Left ventricle myocardium superior (tissue), 1 donor: ENCODE measurements at regions not wholly inside any gene's neighbourhood (a gene's known extent, or its start where the extent isn't known, plus 50 kb on each side); places are given as distances from the start of the nearest gene placed in this dataset.
"Not testable (repeated sequence)": the region's sequence is repeated elsewhere in the genome, so short reads cannot be mapped to it uniquely, and the experiment has no call there.

Experiments used
- ATAC-seq: fragments of 200-7000 bp; cut with Tn5 transposase; one replicate; pipeline ENCODE4 v1.9.1; 2020; ENCODE audit warnings: mild to moderate bottlenecking, moderate library complexity
- DNase-seq: peaks from one replicate; pipeline ENCODE4 v3.0.0-alpha.2; 2020
- intact Hi-C: fragments of 100-400 bp; cut with micrococcal nuclease; formaldehyde crosslinking; loops from one replicate; pipeline ENCODE4 v1.11.0; 2022
- donor health status: DM: no; HTN: yes; CAD: no; lungs with severe emphysema.

DNA sequence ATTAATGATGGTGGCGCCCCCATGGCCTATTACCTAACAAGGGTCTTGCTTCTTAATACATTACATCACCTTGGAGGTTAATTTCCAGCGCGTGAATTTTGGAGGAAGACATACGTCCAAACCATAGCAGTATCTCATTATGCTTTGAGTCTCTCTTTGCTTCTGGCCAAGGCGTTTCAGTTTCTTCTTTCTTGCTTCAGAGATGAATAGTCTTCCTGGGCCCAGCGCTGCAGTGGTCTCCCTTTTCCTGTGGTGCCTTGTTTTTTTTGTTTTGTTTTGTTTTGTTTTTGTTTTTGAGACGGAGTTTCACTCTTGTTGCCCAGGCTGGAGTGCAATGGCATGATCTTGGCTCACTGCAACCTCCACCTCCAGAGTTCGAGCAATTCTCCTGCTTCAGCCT lies 268.4 kb downstream of the SOX4 start:
- ATAC-seq (no peak), DNase-seq (no peak)
- intact Hi-C loops, result no loop called here

GRCh38 chr6:21864206-21864605 lies 270.7 kb downstream of the SOX4 start:
- DNase-seq, result no peak
- ATAC-seq, result no peak
- intact Hi-C loops, result no loop called here

GRCh38 chr6:21868226-21868625 lies 274.7 kb downstream of the SOX4 start:
- intact Hi-C loops, result no loop called here
- ATAC-seq, result no peak
- no peak for DNase-seq

DNA sequence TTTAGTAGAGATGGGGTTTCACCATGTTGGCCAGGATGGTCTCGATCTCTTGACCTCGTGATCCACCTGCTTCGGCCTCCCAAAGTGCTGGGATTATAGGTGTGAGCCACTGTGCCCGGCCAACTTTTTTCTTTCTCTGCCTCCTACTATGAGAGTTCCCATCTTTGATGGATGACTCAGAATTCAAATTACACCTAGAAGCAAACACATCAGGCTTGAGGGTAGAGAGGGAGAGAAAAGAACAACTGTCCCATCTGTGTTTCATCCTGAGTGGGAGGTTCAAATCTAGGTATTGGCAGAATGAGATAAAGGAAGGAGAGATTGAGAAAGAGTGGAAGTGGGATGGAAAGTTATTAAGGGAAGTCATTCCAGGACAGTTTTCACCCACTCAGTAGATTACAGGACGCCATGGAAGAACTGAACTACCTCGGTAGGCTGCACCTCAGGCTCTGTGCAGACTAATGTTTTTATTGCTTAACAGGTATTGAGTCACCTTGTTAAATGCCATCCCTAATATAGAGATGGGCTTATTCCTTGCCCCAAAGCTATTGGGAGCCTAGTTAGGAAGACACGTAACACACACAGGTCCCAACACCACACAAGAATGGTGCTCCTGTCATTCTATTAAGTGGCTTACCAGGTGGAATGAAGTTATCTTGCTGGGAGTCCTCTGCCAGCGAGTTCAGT lies 275.7 kb downstream of the SOX4 start:
- ATAC-seq (no peak), DNase-seq (no peak)
- intact Hi-C loops, result no loop called here

DNA sequence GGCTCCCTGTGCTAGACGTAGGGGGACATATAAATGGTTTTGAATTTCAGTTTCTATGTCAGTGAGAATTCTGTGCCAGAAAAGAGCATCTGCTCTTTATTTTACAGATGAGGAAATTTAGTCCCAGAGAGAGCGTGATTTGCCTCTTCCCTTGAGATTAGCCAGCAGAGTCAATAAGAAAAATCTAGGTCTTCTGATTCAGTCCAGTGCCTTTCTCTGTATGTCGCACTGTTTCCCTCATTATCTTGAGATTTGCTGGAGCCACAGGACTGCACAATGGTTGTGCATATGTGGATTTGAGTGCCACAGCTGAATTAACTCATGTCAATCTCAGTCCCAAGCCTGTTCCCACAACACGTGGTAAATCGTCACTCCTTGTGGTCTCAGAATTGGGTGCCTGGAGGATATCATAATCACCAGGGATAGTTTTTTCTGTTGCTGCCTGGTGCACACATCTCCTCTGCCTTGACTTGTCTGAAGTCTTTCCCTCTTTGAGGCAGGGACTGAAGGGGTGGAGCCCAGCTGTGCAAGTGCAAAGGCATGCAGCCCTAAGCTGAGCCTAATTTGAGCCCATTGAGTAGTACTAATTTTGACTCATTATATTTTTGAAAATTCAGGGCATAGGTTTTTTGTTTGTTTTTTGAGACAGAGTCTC lies 276.7 kb downstream of the SOX4 start:
- intact Hi-C loops, result no loop called here
- DNase-seq, result no peak
- peak; percentile 35 for ATAC-seq

- no peak for ATAC-seq
- intact Hi-C loops, result no loop called here
- no peak for DNase-seq
These were observed 278.3 kb downstream of the SOX4 start for GRCh38 chr6:21871831-21872230.

DNA sequence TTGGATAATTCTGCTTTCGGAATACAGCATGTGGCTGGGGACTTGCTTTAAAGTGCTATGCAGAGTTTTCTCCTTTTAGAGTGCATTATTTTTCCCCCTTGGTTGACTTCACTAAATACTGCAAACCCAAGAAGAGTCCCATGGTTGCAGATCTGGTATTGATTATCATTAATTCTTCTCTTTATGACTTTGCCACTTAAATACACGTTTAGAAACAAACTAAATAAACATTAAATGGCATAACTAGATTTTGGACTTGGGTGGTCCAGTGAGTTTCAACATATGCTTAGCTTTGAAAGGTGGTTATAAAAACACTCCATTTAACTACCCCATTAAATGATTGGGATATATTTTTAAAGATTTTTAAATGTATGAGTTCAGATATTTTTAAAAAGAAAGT lies 279.2 kb downstream of the SOX4 start:
- ATAC-seq, result no peak
- intact Hi-C loops, result no loop called here
- no peak for DNase-seq

- DNase-seq, result no peak
- peak; percentile 86 for ATAC-seq
- intact Hi-C loops, result no loop called here
These were observed 280.0 kb downstream of the SOX4 start for GRCh38 chr6:21873562-21873961.

DNA sequence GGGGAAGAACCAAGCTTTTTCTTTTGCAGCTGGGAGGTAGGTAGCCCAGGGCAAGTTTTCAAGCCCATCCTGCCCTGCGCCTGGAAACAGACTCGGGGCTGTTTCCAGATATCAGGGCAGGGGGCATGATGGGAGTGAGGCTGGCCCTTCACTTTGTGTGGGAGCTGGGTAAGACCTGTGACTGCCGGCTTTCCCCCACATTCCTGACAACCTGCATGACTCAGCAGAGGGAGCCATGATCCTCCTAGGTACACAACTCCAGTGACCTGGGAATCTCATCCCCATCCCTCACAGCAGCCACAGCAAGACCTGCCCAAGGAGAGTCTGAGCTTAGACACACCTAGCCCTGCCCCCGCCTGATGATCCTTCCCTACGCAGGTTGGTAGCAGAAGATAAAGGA lies 280.8 kb downstream of the SOX4 start:
- ATAC-seq (no peak), DNase-seq (no peak)
- intact Hi-C loops, result no loop called here

DNA sequence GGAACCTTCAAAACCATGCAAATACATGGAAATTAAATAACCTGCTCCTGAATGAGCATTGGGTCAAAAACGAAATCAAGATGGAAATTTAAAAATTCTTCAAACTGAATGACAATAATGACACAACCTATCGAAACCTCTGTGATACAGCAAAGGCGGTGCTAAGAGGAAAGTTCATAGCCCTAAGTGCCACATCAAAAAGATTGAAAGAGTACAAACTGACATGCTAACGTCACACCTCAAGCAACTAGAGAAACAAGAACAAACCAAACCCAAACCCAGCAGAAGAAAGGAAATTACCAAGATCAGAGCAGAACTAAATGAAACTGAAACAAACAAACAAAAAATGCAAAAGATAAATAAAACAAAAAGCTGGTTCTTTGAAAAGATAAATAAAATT lies 283.5 kb downstream of the SOX4 start:
- DNase-seq, ATAC-seq, intact Hi-C loops: not testable (repeated sequence)

DNA sequence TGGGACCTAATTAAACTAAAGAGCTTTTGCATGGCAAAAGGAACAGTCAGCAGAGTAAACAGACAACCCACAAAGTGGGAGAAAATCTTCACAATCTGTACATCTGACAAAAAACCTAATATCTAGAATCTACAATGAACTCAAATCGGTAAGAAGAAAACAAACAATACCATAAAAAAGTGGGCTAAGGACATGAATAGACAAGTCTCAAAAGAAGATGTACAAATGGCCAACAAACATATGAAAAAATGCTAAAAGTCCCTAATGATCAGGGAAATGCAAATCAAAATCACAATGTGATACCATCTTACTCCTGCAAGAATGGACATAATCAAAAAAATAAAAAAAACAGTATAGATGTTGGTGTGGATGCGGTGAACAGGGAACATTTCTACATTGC lies 286.7 kb downstream of the SOX4 start:
- ATAC-seq, DNase-seq, intact Hi-C loops: not testable (repeated sequence)

DNA sequence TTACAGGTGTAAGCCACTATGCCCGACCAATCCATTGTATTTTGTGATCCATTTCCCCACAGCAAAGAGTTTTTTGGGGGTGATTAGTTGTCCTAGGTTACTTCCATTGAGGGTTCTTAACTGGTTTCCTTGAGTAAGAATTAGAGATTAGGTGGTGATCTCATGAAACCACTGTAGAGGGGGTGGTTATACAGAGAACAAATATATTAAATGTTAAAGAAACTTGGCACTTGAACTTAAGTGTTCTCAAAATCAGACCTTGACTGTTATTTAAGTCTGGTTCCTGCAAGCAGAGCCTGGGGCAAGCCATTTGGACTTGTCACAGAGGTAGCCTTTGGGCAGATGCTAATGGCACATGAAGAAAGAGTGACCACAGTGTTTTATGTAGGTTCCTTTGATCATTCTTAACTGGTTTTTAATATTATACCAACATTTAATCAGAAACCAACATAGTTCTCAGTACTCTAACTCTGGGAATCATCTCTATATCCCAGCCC lies 288.5 kb downstream of the SOX4 start:
- DNase-seq, result no peak
- intact Hi-C loops, result no loop called here
- ATAC-seq, result no peak

GRCh38 chr6:21883595-21884328 lies 290.2 kb downstream of the SOX4 start:
- DNase-seq (no peak), ATAC-seq (no peak)
- intact Hi-C loops, result no loop called here

GRCh38 chr6:21885111-21885510 lies 291.6 kb downstream of the SOX4 start:
- ATAC-seq (no peak), DNase-seq (no peak)
- intact Hi-C loops, result no loop called here

DNA sequence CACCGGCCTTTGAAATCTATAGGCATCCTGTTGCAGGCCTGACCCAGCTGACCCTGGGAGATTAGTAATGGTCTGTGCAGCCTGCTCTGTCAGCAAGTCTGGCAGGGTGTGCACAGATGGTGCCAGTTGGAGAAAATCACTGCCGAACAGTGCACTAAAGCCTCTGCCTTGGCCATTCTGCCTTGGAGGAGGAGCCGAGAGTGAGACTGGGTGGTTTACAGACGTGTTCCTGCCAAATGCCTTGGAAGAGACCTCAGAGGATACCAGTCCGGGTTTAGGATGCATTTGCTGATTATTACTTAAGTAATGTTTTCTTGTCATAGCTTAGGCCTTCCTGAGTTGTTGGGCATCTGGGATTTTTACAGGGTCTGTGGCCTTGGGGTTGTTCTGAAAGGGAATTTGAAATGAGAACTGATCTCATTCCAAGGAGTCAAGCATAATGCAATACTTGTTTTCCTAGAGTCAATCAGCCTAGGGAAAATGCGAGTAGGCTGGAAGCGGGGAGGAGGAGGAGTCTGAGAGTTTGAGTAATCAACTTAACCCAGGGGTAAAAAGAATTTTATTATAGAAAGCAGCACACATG lies 292.1 kb downstream of the SOX4 start:
- intact Hi-C loops, result no loop called here
- ATAC-seq (peak; percentile 90), DNase-seq (peak; percentile 48)

- ATAC-seq (no peak), DNase-seq (no peak)
- intact Hi-C loops, result no loop called here
These were observed 293.1 kb downstream of the SOX4 start for GRCh38 chr6:21886542-21887151.

DNA sequence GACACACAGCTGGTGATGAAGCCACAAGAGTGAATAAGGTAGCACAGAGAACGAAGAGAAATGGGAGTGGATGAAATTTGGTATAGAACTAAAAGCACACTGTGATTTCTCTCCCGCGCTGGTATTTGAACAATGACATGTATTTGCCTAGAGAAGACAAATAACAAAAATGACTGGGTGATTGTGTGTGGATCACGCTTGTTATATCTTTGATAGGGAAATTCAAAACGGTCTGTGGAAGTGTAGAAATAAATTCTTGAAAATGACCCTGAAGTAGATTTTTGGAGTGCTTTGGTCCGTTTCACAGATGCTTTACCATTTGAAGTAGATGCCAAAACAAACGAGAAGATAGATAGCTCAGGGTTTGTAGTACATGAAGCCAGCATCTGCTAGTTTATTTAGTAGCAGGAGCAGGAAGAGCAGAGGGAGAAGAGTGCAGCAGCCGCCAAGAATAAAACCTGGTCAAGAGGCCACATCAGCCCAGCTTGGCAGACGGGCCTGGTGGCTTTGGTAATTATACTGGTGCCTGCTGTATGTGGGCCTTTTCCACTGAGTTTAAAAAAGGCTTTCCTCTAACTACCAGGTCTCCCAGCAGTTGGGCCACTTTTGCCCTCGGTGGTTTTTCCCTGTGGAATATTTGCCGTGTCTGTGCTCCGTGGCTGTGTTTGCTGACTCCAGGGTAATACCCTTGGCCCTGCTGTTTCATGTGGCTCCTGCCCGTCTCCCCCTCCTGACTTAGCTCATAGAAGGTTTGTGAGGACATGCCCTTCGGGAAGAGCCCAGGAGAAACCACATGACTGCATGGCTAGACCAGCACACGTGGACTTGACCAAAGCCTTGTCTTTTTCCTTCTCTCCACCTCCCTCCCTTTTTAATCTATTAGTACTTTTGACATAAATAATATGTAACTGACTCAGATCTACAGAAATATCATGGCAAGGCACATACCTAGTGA lies 294.0 kb downstream of the SOX4 start:
- peak; percentile 49 for DNase-seq
- intact Hi-C loops, result no loop called here
- ATAC-seq, result peak; percentile 77

- DNase-seq, result no peak
- ATAC-seq, result no peak
- intact Hi-C loops, result no loop called here
These were observed 297.5 kb downstream of the SOX4 start for GRCh38 chr6:21891080-21891479.

- no peak for ATAC-seq
- DNase-seq, result no peak
- intact Hi-C loops, result no loop called here
These were observed 300.2 kb downstream of the SOX4 start for GRCh38 chr6:21893793-21894192.
